NB4 (cell line): ENCODE measurements at regions not wholly inside any gene's neighbourhood (a gene's known extent, or its start where the extent isn't known, plus 50 kb on each side); places are given as distances from the start of the nearest gene placed in this dataset.
"Not testable (repeated sequence)": the region's sequence is repeated elsewhere in the genome, so short reads cannot be mapped to it uniquely, and the experiment has no call there.

ENCODE experiments used
- DNase-seq: peaks from one replicate; pipeline ENCODE4 v3.0.0; 2010; ENCODE audit warnings: low read depth
- H3K4me3 ChIP-seq: one replicate; pipeline ENCODE4 v1.5.1; 2011; ENCODE audit warnings: mild to moderate bottlenecking, low read depth, low read length, moderate library complexity
- TF ChIP-seq, protein P1 (sequence below): IDR thresholded peaks from 2 replicates; pipeline ENCODE4 v1.6.1; 2011; ENCODE audit warnings: low read depth, low read length
- TF ChIP-seq, protein P2 (sequence below): IDR thresholded peaks from one replicate; pipeline ENCODE4 v1.5.1; 2012; ENCODE audit warnings: low read depth, low read length

DNA sequence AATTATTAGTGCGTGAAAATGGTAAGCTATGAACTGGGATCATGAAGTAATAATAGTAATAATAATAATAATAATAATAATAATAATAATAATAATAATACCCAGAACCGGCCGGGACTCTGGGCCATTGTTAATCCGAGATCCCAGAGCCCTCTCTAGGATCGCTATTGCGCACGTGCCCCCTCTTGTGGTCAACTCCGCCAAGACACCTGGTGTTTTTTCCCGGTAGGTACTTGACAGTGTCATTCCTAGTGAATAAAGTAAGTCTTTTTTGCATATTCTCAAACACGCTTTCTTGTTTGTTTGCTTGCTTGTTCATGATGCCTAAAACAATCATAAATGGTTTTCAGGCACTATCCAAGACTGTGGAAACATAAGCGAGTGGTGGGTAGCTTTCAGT lies 513.7 kb downstream of the RPIA start:
- H3K4me3 ChIP-seq = not testable (repeated sequence)
- DNase-seq = peak; percentile 53
- TF ChIP-seq, protein P1, sequence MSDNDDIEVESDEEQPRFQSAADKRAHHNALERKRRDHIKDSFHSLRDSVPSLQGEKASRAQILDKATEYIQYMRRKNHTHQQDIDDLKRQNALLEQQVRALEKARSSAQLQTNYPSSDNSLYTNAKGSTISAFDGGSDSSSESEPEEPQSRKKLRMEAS = peak; percentile 72
- TF ChIP-seq, protein P2, sequence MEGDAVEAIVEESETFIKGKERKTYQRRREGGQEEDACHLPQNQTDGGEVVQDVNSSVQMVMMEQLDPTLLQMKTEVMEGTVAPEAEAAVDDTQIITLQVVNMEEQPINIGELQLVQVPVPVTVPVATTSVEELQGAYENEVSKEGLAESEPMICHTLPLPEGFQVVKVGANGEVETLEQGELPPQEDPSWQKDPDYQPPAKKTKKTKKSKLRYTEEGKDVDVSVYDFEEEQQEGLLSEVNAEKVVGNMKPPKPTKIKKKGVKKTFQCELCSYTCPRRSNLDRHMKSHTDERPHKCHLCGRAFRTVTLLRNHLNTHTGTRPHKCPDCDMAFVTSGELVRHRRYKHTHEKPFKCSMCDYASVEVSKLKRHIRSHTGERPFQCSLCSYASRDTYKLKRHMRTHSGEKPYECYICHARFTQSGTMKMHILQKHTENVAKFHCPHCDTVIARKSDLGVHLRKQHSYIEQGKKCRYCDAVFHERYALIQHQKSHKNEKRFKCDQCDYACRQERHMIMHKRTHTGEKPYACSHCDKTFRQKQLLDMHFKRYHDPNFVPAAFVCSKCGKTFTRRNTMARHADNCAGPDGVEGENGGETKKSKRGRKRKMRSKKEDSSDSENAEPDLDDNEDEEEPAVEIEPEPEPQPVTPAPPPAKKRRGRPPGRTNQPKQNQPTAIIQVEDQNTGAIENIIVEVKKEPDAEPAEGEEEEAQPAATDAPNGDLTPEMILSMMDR = peak; percentile 75

DNA sequence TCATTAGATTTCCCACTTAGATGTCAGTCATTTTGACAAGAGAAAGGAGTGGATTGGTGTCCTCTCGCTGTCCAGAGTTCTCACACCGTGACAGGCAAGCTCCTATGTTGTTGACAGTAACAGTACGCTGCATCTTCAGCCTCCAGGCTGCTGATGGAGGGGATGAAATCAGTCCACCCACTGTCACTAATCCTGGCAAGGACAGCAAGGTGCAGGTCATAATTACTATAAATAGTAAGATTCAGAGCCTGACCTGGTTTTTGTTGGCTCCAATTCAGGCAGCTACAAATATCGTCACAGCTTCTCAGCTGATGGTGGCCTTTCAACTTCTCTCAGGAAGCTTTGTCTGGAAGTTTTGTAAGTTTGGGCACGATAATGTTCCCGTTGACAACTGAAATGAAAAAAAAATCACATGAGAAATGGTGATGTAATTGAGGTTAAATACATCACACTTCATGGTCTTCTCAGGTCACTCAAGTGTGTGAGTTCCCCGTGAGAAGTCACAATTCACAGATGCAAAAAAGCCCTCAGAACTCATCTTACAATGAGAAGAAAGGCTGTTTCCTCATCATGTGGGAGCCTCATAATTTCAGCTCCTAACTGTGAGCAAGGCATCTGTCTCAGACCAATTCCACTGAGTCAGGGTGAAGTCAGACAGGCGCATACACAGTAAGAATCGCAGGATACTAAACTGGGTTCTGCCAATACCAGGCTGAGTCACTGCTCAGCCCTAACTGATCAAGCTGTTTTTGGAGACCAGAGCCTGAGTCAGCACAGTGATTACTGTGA lies 516.9 kb downstream of the RPIA start:
- not testable (repeated sequence) for H3K4me3 ChIP-seq, DNase-seq

DNA sequence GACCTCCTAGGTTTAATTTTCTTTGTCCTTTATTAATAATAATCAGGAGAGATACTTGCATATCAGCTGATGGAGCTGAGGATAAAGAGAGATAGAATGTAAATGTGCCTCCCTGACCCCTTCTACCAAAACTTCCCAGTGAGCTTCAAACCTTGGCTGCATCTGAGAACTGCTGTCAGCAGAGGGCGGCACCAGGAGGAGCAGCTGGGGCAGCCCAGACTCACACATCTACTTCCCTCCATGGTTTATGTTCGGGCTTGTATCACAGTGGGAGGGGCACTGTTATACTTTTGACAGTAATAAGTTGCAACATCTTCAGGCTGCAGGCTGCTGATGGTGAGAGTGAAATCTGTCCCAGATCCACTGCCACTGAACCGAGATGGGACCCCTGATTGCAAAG lies 521.7 kb downstream of the RPIA start:
- DNase-seq = peak; percentile 63
- not testable (repeated sequence) for H3K4me3 ChIP-seq

DNA sequence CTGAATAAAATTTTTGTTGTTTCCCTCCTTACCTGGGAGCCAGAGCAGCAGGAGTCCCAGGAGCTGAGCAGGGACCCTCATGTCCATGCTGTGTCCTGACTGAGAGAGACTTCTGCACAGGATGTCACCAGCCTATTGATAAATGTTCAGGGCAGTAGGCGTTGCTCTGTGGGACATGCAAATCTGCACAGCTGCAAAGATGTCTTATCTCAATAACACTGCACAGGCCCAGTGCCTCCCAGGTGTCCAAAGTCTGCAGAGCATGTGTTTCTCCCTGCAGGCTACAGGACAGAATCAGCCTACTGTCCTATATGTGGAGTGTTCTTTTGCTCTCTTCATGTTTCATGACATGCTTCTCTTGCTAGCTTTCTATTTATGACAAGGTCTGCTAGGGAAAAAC lies 522.3 kb downstream of the RPIA start:
- not testable (repeated sequence) for DNase-seq, H3K4me3 ChIP-seq

DNA sequence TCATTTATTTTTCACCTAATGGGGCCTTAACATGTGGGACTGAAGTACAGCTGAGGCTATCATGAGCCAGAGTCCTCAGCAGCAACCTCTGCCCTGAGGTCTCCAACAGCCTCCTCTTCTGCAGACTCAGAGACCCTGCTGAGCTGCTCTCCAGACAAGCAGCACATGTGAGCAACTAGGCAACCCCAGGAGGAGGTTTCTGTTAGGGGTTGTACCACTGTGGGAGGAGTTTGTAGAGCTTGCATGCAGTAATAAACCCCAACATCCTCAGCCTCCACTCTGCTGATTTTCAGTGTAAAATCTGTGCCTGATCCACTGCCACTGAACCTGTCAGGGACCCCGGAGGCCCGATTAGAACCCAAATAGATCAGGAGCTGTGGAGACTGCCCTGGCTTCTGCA lies 530.0 kb downstream of the RPIA start:
- not testable (repeated sequence) for H3K4me3 ChIP-seq, DNase-seq

DNA sequence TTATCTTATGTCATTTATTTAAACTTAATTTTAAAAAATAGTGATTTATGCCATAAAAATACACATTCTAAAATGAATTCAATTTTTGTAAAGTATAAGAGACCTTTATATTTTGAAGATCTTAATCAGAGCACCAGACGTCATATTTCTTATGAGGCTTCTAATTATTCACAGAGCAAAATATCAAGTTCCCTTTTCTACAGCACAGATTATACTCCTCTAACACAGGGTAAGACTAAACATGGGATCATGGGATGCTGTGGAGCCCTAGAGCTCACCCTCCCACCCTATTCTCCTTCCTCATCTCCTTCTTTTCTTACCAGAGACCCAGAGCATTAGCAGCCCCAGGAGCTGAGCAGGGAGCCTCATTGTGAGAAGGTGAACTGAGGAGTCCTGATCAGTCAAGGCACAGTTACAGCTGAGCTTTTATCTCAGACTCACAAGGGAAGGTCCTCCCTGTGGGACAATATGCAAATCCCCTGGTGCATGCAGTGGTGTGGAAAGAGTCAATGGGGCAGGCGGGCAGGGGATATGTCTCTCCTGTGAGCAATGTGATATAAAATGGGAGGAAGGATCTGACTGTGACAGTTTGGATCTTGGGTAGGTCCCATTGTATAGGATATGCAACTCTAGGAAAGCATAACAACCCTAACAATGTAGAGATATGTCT lies 530.7 kb downstream of the RPIA start:
- not testable (repeated sequence) for H3K4me3 ChIP-seq

DNA sequence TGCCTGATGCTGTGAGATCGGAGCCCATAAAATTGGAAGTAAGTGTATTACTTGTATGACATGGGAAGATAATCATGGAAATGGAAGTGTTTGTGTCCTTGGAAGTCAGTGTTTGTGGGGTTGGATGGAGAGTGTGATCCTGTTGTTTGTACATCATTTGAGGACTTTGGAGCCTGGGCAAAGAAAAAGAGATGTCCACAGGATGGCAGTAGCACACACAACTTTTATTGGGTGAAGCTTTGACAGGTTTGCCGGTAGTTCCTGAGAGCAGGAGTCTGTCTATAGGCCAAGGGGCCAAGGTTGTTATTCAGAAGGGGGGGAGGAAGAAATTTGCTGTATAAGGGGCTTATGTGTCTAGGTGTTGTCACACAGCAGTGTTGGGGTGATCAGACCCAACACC lies 533.3 kb downstream of the RPIA start:
- not testable (repeated sequence) for H3K4me3 ChIP-seq
- peak; percentile 6 for DNase-seq
- TF ChIP-seq, protein P2 = peak; percentile 3

More for the DNA sequence above, 530.7 kb downstream of the RPIA start:
- DNase-seq = not testable (repeated sequence)

DNA sequence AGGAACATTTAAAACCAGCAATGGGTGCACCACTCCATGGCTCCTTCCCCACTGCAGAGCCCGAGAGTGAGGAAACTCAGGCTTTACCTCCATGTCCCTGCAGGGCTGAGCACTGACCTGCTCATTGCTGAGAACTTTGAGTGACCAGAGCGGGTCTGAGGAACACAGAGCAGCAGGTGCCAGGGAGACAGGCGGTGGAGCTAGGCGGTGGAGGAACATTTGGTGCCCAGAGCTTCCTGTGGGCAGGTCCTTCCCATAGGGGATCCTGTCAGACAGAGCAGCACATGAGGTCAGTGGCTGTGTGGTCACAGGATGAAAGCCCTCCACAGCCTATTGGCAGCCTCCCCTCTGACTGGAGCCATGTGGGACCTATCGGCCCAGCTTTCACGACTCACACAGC lies 538.5 kb downstream of the RPIA start:
- DNase-seq, H3K4me3 ChIP-seq: not testable (repeated sequence)

DNA sequence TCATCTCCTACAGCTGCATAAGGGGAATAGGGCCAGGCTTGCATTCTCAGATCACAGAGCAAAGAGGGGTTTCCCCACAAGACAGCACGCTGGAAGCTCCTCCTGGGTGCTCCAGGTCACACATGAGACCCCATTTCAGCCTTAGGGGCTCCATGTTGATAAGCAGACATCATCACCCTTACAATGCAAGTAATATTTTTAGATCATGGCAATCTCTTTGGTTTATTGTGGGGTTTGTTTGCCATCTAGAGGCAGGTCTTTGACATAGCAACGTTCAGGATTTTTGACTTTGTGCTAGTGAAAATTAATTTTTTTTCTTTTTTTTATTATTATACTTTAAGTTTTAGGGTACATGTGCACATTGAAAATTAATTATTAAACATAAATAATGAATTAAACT lies 539.8 kb downstream of the RPIA start:
- not testable (repeated sequence) for H3K4me3 ChIP-seq, DNase-seq

DNA sequence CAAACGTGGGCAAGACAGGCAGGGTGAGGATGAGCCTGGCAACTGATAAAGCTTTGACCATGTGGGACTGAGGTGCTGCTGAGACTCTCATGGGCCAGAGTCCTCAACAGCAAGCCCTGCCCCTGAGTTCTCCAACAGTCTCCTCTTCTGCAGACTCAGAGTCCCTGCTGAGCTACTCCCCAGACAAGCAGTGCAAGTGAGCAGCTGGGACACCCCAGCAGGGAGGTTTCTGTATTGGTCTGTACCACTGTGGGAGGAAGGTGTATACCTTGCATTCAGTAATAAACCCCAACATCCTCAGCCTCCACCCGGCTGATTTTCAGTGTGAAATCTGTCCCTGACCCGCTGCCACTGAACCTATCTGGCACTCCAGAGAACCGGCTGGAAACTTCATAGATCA lies 542.5 kb downstream of the RPIA start:
- not testable (repeated sequence) for DNase-seq, H3K4me3 ChIP-seq

DNA sequence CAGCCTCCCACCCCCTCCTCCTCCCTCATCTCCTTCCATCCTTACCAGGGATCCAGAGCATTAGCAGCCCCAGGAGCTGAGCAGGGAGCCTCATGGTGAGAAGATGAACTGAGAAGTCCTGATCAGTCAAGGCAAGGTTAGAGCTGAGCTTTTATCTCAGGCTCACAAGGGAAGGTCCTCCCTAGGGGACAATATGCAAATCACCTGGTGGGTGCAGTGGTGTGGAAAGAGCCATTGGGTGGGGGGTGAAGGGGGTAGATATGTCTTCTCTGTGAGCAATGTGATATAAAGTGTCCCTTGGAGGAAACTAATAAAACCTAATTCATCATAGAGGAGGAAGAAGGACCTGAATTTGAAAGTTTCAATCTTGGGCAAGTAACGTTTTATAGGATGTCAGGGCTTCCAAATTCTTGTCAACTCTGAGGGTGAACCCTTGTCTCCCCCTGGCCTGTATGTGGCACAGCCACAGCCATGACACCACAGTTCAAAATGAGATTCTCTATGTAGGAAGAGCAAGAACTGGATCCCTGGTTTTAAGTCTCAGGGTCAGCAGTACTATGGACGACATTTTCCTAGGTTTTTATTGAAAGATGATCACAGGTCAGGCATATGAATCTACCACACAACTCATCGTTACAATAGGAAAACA lies 543.5 kb downstream of the RPIA start:
- not testable (repeated sequence) for DNase-seq, H3K4me3 ChIP-seq

DNA sequence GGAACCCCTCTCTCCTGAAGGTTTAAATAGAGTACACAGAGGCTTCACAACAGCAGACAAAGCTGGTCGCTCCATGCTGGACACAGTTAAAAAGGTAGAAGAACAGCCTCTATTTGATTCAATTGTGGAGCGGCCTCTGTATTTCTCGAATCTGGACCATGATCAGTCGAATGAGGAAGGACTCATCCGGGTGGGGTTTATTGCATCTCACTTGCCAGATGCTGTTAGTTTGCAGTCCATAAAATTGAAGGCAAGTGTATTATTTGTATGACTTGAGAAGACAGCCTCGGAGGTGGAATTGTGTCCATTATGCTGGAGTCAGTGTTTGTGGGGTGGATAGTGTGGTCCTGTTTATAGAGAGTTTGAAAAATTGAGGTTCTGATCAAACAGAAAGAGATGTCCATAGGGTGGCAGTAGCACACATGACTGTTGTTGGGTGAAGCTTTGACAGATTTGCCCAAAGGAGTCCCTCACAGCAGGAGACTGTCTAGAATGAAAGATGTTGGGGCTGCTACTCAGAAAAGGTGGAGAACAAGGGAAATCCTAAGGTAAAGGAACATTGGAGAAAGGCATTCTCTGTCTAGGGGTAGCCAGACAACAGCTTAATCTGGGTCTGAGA lies 545.5 kb downstream of the RPIA start:
- not testable (repeated sequence) for DNase-seq, H3K4me3 ChIP-seq

DNA sequence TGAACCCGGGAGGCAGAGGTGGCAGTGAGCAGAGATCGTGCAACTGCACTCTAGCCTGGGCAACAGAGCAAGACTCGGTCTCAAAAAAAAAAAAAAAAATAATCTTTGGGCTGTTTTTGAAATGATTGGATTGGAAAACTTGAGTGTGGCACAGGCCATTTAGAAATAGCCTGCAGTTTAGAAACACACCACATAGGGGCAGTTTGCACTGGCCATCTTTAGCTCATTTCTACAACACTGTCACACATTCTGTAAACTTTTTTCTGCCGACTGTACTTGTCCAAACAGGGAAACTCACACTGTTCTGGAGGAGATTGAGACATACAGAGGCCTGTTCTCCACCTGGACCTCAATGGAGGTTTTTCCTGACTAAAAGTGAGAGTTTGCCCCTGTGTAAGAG lies 546.3 kb downstream of the RPIA start:
- DNase-seq, H3K4me3 ChIP-seq: not testable (repeated sequence)
